Suprapubic skin (tissue), 4 donors: ENCODE measurements at regions not wholly inside any gene's neighbourhood (a gene's known extent, or its start where the extent isn't known, plus 50 kb on each side); places are given as distances from the start of the nearest gene placed in this dataset.

Source experiments
- DNase-seq, 2 donors: peaks; one replicate each; pipeline ENCODE4 v3.0.0-alpha.2; 2019; ENCODE audit warnings: low spot score in 2 of 2
- H3K27ac ChIP-seq: fragments of 200-600 bp; sonication (generic); one replicate; pipeline ENCODE4 v1.5.1; 2019
- H3K27me3 ChIP-seq: fragments of 200-600 bp; sonication (generic); one replicate; pipeline ENCODE4 v1.5.1; 2019
- H3K36me3 ChIP-seq: fragments of 200-600 bp; sonication (generic); one replicate; pipeline ENCODE4 v1.5.1; 2019
- H3K4me1 ChIP-seq: fragments of 200-600 bp; sonication (generic); one replicate; pipeline ENCODE4 v1.5.1; 2019
- H3K4me3 ChIP-seq: fragments of 200-600 bp; sonication (generic); one replicate; pipeline ENCODE4 v1.5.1; 2019; ENCODE audit warnings: mild to moderate bottlenecking
- H3K9me3 ChIP-seq: fragments of 200-600 bp; sonication (generic); one replicate; pipeline ENCODE4 v1.5.1; 2019
- CTCF ChIP-seq, 2 donors: fragments of 200-600 bp in 1 of 2; fragments of 450-650 bp in 1 of 2; sonication (generic) in 1 of 2; IDR thresholded peaks; one replicate each; pipeline ENCODE4 v1.5.1; 2016 to 2019; ENCODE audit warnings: antibody characterized with exemption in 2 of 2, mild to moderate bottlenecking in 1 of 2, moderate library complexity in 1 of 2
- EP300 ChIP-seq: sonication (generic); formaldehyde crosslinking; IDR thresholded peaks from one replicate; pipeline ENCODE4 v1.6.1; 2017; ENCODE audit warnings: antibody characterized with exemption
- POLR2A ChIP-seq, 2 donors: fragments of 450-650 bp; IDR thresholded peaks; one replicate each; pipeline ENCODE4 v1.6.1; 2017; ENCODE audit warnings: antibody characterized with exemption in 2 of 2, mild to moderate bottlenecking in 2 of 2, moderate library complexity in 2 of 2
- POLR2AphosphoS5 ChIP-seq, 3 donors: sonication (generic); formaldehyde crosslinking; IDR thresholded peaks; one replicate each; pipeline ENCODE4 v1.6.1; 2017; ENCODE audit warnings: antibody characterized with exemption in 3 of 3
- WGBS: methylation state at CpG from one replicate; pipeline ENCODE4 v1.1.5; 2018; 5-methylcytosine and 5-hydroxymethylcytosine counted together

- no peak for TF ChIP-seq CTCF (IDR thresholded peaks at IDR 0.05)
- no peak for TF ChIP-seq EP300
- no peak for TF ChIP-seq POLR2A (IDR thresholded peaks at IDR 0.05)
- TF ChIP-seq POLR2AphosphoS5 (IDR thresholded peaks at IDR 0.05), result no peak
- WGBS, result 71% methylated on average over 3 of the region's 3 CpGs
- Histone ChIP-seq H3K4me3 (no peak overlapping the region), H3K36me3 (no peaks in the 10 kb centered on the region), H3K9me3 (peaks cover 5% of the 10 kb centered on the region), H3K4me1 (no peaks in the 10 kb centered on the region), H3K27me3 (no peaks in the 10 kb centered on the region), H3K27ac (no peak overlapping the region)
- no peak for DNase-seq
These were observed 53.8 kb upstream of the INHBA start for GRCh38 chr7:41756650-41757182.

DNA sequence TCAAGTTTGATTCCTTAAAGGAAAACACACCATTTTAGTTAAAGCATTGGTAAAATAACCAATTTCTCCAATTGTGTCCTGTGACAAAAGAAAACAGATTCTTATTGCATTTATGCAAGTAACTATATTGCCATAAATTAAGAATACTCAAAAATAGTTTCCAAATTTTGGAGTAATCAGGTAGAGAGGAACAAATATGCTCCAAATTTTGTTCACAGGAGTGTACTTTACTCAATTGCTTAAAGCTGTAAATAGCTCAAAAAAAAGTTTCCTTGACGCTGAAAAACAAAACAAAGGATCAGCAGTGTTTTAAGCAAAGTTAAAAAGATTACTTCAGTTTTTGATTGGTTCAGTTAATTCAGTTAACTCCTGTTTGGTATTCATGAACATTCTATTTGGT lies 52.2 kb upstream of the INHBA start:
- no peaks in the 10 kb centered on the region for H3K27me3 ChIP-seq
- H3K9me3 ChIP-seq, result peaks cover 5% of the 10 kb centered on the region
- 87% methylated on average over 1 of the region's 1 CpG for WGBS
- DNase-seq, result no peak
- H3K27ac ChIP-seq, result no peak overlapping the region
- H3K36me3 ChIP-seq, result no peaks in the 10 kb centered on the region
- TF ChIP-seq CTCF (IDR thresholded peaks at IDR 0.05), result no peak
- no peak for TF ChIP-seq POLR2AphosphoS5 (IDR thresholded peaks at IDR 0.05)
- TF ChIP-seq POLR2A (IDR thresholded peaks at IDR 0.05), result no peak
- no peak for TF ChIP-seq EP300
- no peak overlapping the region for H3K4me3 ChIP-seq
- H3K4me1 ChIP-seq, result no peaks in the 10 kb centered on the region

GRCh38 chr7:41754046-41754445 lies 51.2 kb upstream of the INHBA start:
- no peaks in the 10 kb centered on the region for H3K36me3 ChIP-seq
- TF ChIP-seq POLR2A (IDR thresholded peaks at IDR 0.05) (no peak), POLR2AphosphoS5 (IDR thresholded peaks at IDR 0.05) (no peak), CTCF (IDR thresholded peaks at IDR 0.05) (no peak)
- H3K9me3 ChIP-seq, result peaks cover 5% of the 10 kb centered on the region
- no peaks in the 10 kb centered on the region for H3K4me1 ChIP-seq
- H3K27ac ChIP-seq, result no peak overlapping the region
- no peak for DNase-seq
- H3K27me3 ChIP-seq, result no peaks in the 10 kb centered on the region
- no peak overlapping the region for H3K4me3 ChIP-seq
